Left hindlimb (tissue), 1 donor: ENCODE measurements at regions not wholly inside any gene's neighbourhood (a gene's known extent, or its start where the extent isn't known, plus 50 kb on each side); places are given as distances from the start of the nearest gene placed in this dataset.
"Not testable (repeated sequence)": the region's sequence is repeated elsewhere in the genome, so short reads cannot be mapped to it uniquely, and the experiment has no call there.

Source experiments
- DNase-seq: peaks from one replicate; pipeline ENCODE4 v3.0.0-alpha.2; 2018

GRCh38 chr9:78172610-78173009 is 63.3 kb upstream of the CEP78 start:
- not testable (repeated sequence) for DNase-seq

GRCh38 chr9:78171651-78172050 is 64.2 kb upstream of the CEP78 start:
- no peak for DNase-seq

- no peak for DNase-seq
Observed at GRCh38 chr9:78169125-78169524, 66.8 kb upstream of the CEP78 start.

GRCh38 chr9:78167356-78167755 is 68.5 kb upstream of the CEP78 start:
- DNase-seq: no peak

GRCh38 chr9:78163834-78164233 is 72.0 kb upstream of the CEP78 start:
- no peak for DNase-seq

- no peak for DNase-seq
Observed at GRCh38 chr9:78158286-78158685, 77.6 kb upstream of the CEP78 start.

GRCh38 chr9:78150983-78151356 is 84.9 kb upstream of the CEP78 start:
- no peak for DNase-seq

GRCh38 chr9:78150312-78150982 is 85.4 kb upstream of the CEP78 start:
- no peak for DNase-seq

GRCh38 chr9:78149702-78150291 is 86.1 kb upstream of the CEP78 start:
- DNase-seq: no peak

- DNase-seq: no peak
Observed at GRCh38 chr9:78146241-78146640, 89.6 kb upstream of the CEP78 start.

- no peak for DNase-seq
Observed at GRCh38 chr9:78144663-78145377, 91.1 kb upstream of the CEP78 start.

- no peak for DNase-seq
Observed at GRCh38 chr9:78144008-78144381, 91.9 kb upstream of the CEP78 start.

GRCh38 chr9:78143281-78144007 is 92.4 kb upstream of the CEP78 start:
- DNase-seq: no peak

- not testable (repeated sequence) for DNase-seq
Observed at GRCh38 chr9:78142264-78142663, 93.6 kb upstream of the CEP78 start.

- DNase-seq: no peak
Observed at GRCh38 chr9:78133751-78134150, 102.1 kb upstream of the CEP78 start.

- DNase-seq: no peak
Observed at GRCh38 chr9:78132701-78133058, 101.1 kb upstream of the GNAQ start.

GRCh38 chr9:78131969-78132700 is 100.5 kb upstream of the GNAQ start:
- no peak for DNase-seq

- DNase-seq: no peak
Observed at GRCh38 chr9:78130853-78131252, 99.2 kb upstream of the GNAQ start.

GRCh38 chr9:78130004-78130403 is 98.4 kb upstream of the GNAQ start:
- peak; percentile 36 for DNase-seq

- no peak for DNase-seq
Observed at GRCh38 chr9:78127279-78128225, 95.9 kb upstream of the GNAQ start.

GRCh38 chr9:78123808-78124207 is 92.2 kb upstream of the GNAQ start:
- no peak for DNase-seq

- DNase-seq: no peak
Observed at GRCh38 chr9:78122631-78123030, 91.0 kb upstream of the GNAQ start.
